Endometrium (tissue), 2 donors: ENCODE measurements at regions not wholly inside any gene's neighbourhood (a gene's known extent, or its start where the extent isn't known, plus 50 kb on each side); places are given as distances from the start of the nearest gene placed in this dataset.

Source experiments
- FAIRE-seq: peaks from 2 replicates; lab custom pipeline; 2012; peaks lifted over from hg19 to GRCh38; lab: Jason Lieb, UNC
- donor health status: control.
- donor health status: control.

- no peak for FAIRE-seq
Observed at GRCh38 chr7:18364396-18364795, 131.2 kb upstream of the HDAC9 start.

GRCh38 chr7:18366394-18366793 is 129.2 kb upstream of the HDAC9 start:
- no peak for FAIRE-seq

- FAIRE-seq: no peak
Observed at GRCh38 chr7:18369011-18369410, 126.5 kb upstream of the HDAC9 start.

GRCh38 chr7:18370633-18371032 is 124.9 kb upstream of the HDAC9 start:
- no peak for FAIRE-seq

- FAIRE-seq: no peak
Observed at GRCh38 chr7:18378989-18379605, 116.5 kb upstream of the HDAC9 start.

- FAIRE-seq: no peak
Observed at GRCh38 chr7:18384491-18385143, 110.9 kb upstream of the HDAC9 start.

GRCh38 chr7:18386607-18387006 is 108.9 kb upstream of the HDAC9 start:
- FAIRE-seq: no peak

- FAIRE-seq: no peak
Observed at GRCh38 chr7:18387191-18387735, 108.3 kb upstream of the HDAC9 start.

- no peak for FAIRE-seq
Observed at GRCh38 chr7:18390535-18390907, 105.0 kb upstream of the HDAC9 start.

GRCh38 chr7:18393465-18394118 is 102.0 kb upstream of the HDAC9 start:
- FAIRE-seq: no peak

GRCh38 chr7:18395868-18396267 is 99.7 kb upstream of the HDAC9 start:
- no peak for FAIRE-seq

GRCh38 chr7:18396953-18397352 is 98.6 kb upstream of the HDAC9 start:
- FAIRE-seq: no peak

GRCh38 chr7:18399436-18400235 is 95.9 kb upstream of the HDAC9 start:
- no peak for FAIRE-seq

GRCh38 chr7:18400275-18400674 is 95.3 kb upstream of the HDAC9 start:
- no peak for FAIRE-seq

GRCh38 chr7:18400726-18401125 is 94.8 kb upstream of the HDAC9 start:
- no peak for FAIRE-seq

GRCh38 chr7:18401757-18402156 is 93.8 kb upstream of the HDAC9 start:
- FAIRE-seq: no peak

GRCh38 chr7:18402488-18403183 is 92.9 kb upstream of the HDAC9 start:
- FAIRE-seq: no peak

- no peak for FAIRE-seq
Observed at GRCh38 chr7:18405726-18406125, 89.8 kb upstream of the HDAC9 start.

- FAIRE-seq: no peak
Observed at GRCh38 chr7:18407385-18407784, 88.2 kb upstream of the HDAC9 start.

- no peak for FAIRE-seq
Observed at GRCh38 chr7:18408461-18408860, 87.1 kb upstream of the HDAC9 start.

- FAIRE-seq: no peak
Observed at GRCh38 chr7:18408868-18409267, 86.7 kb upstream of the HDAC9 start.

- no peak for FAIRE-seq
Observed at GRCh38 chr7:18413447-18413846, 82.1 kb upstream of the HDAC9 start.
